Activated T-cell treated with anti-CD3 and anti-CD28 coated beads, Interleukin-2, amount 50 U/mL, for 48 hours (primary cell): ENCODE measurements at regions not wholly inside any gene's neighbourhood (a gene's known extent, or its start where the extent isn't known, plus 50 kb on each side); places are given as distances from the start of the nearest gene placed in this dataset.

Experiments
- DNase-seq, 2 experiments: peaks; one replicate each; pipeline ENCODE4 v3.0.0-alpha.2; 2020

- DNase-seq: no peak
Observed at GRCh38 chr20:60215816-60216730, 257.9 kb downstream of the CDH26 start.

GRCh38 chr20:60219231-60219630, 261.0 kb downstream of the CDH26 start:
- no peak for DNase-seq

GRCh38 chr20:60219984-60220562, 261.9 kb downstream of the CDH26 start:
- no peak for DNase-seq

GRCh38 chr20:60220706-60221105, 262.5 kb downstream of the CDH26 start:
- no peak for DNase-seq

GRCh38 chr20:60221593-60221992, 263.4 kb downstream of the CDH26 start:
- DNase-seq: no peak

- DNase-seq: no peak
Observed at GRCh38 chr20:60222497-60222896, 264.3 kb downstream of the CDH26 start.

- no peak for DNase-seq
Observed at GRCh38 chr20:60223174-60223573, 265.0 kb downstream of the CDH26 start.

- DNase-seq: peak in 1 of 2 experiments; percentile 21
Observed at GRCh38 chr20:60224914-60225313, 266.7 kb downstream of the CDH26 start.

- no peak for DNase-seq
Observed at GRCh38 chr20:60228255-60228654, 270.0 kb downstream of the CDH26 start.

GRCh38 chr20:60232380-60232779, 274.2 kb downstream of the CDH26 start:
- DNase-seq: no peak

- DNase-seq: no peak
Observed at GRCh38 chr20:60233018-60233630, 274.9 kb downstream of the CDH26 start.

GRCh38 chr20:60236613-60237012, 278.4 kb downstream of the CDH26 start:
- DNase-seq: no peak

GRCh38 chr20:60237981-60238380, 279.8 kb downstream of the CDH26 start:
- no peak for DNase-seq

GRCh38 chr20:60238992-60239660, 280.9 kb downstream of the CDH26 start:
- DNase-seq: no peak

GRCh38 chr20:60239956-60240355, 281.7 kb downstream of the CDH26 start:
- no peak for DNase-seq

GRCh38 chr20:60240415-60240814, 282.2 kb downstream of the CDH26 start:
- DNase-seq: no peak

- no peak for DNase-seq
Observed at GRCh38 chr20:60240986-60241385, 282.8 kb downstream of the CDH26 start.

- DNase-seq: no peak
Observed at GRCh38 chr20:60242836-60243505, 284.7 kb downstream of the CDH26 start.

- DNase-seq: no peak
Observed at GRCh38 chr20:60244373-60245146, 286.3 kb downstream of the CDH26 start.

- DNase-seq: no peak
Observed at GRCh38 chr20:60246751-60247150, 288.5 kb downstream of the CDH26 start.

GRCh38 chr20:60249436-60249835, 291.2 kb downstream of the CDH26 start:
- no peak for DNase-seq

GRCh38 chr20:60250251-60250650, 292.0 kb downstream of the CDH26 start:
- DNase-seq: no peak
